ENCODE measurements at regions not wholly inside any gene's neighbourhood (a gene's known extent, or its start where the extent isn't known, plus 50 kb on each side); places are given as distances from the start of the nearest gene placed in this dataset.

DNA sequence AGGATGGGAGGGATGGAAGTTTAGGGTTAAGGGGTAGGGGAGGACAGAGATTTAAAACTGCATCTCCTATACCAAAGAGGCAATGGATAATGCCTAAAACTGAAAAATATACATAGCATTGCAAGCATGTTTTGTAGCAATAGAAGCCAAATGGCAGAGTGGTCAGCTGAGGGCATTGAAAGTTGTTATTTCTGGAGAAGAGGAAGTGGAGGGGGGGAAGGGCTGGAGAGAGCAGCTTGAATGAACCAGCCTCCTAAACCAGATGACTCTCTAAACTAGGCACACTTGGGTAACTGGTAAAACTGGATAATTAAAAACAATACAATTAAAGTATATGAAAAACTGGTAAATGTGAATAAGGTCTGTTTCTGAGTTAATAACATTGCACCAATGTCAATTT is 70.3 kb upstream of the TP53I11 start:
- no peak for DNase-seq (ENCODE audit: low read depth)
- no peak overlapping the region for H3K4me3 ChIP-seq (ENCODE audit: low read depth, low read length)
- TF ChIP-seq, protein P1, sequence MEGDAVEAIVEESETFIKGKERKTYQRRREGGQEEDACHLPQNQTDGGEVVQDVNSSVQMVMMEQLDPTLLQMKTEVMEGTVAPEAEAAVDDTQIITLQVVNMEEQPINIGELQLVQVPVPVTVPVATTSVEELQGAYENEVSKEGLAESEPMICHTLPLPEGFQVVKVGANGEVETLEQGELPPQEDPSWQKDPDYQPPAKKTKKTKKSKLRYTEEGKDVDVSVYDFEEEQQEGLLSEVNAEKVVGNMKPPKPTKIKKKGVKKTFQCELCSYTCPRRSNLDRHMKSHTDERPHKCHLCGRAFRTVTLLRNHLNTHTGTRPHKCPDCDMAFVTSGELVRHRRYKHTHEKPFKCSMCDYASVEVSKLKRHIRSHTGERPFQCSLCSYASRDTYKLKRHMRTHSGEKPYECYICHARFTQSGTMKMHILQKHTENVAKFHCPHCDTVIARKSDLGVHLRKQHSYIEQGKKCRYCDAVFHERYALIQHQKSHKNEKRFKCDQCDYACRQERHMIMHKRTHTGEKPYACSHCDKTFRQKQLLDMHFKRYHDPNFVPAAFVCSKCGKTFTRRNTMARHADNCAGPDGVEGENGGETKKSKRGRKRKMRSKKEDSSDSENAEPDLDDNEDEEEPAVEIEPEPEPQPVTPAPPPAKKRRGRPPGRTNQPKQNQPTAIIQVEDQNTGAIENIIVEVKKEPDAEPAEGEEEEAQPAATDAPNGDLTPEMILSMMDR (IDR thresholded peaks at IDR 0.05; ENCODE audit: insufficient read depth, low read depth, low read length) = no peak

DNA sequence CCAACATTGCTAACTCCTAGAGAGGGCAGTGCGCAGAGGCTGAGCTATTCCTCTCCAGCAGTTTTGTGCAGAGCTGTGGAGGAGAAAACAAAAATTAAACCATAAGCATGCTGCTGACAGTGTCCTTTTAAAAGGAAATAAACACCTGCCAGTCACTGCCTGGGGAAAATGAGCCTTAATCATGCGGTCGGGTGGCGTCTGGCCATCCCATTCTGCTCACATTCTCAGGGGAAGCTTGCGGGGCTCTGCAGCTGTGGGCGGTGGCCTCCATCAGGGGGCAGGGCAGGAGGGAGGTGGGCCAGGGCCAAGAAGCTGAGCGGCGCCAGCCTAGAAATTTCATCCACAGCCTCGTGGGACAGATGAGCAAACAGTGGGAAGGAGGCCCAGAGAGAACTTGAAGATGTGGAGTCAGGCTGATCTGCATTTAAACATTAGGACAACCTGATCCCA is 71.0 kb upstream of the TP53I11 start:
- H3K4me3 ChIP-seq (ENCODE audit: low read depth, low read length) = no peak overlapping the region
- TF ChIP-seq, protein P1 (IDR thresholded peaks at IDR 0.05; ENCODE audit: insufficient read depth, low read depth, low read length) = no peak
- no peak for DNase-seq (ENCODE audit: low read depth)

DNA sequence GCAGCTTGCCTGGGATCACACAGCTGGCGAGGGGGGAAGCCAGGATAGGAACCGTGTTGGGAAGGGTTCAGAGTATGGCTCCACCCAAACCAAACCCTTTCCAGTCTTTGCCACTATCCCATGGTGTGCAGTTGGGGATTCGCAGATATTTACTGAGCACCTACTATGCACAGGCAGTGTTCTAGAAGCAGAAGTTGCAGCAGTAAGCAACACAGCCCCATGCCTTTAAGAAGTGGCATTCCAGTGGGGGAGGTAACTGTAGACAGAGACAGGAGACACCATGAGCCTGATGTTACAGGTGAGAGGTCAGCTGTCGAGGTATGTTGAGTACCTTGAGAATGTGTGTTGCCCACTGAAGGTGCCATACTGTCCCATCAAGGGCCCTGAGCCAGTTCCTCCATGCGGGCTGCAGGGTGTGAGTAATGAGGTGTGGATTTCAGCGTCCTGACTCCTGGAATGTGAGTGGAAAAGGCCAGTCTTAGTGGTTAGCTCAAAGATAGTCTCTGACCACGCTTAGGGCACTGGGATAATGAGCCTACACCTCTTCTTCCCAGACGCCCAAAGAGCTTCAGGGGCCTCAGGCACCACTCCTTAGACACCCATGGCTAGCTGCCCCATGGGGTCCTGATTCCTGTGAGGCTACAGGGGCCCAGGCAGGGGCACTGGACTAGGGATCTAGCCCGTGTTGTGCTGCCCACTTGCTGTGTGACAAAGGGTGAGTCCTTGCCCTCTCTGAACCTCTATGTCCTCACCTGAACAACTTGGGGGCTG is 71.8 kb upstream of the TP53I11 start:
- no peak for DNase-seq (ENCODE audit: low read depth)
- TF ChIP-seq, protein P1 (IDR thresholded peaks at IDR 0.05; ENCODE audit: insufficient read depth, low read depth, low read length) = no peak
- no peak overlapping the region for H3K4me3 ChIP-seq (ENCODE audit: low read depth, low read length)

DNA sequence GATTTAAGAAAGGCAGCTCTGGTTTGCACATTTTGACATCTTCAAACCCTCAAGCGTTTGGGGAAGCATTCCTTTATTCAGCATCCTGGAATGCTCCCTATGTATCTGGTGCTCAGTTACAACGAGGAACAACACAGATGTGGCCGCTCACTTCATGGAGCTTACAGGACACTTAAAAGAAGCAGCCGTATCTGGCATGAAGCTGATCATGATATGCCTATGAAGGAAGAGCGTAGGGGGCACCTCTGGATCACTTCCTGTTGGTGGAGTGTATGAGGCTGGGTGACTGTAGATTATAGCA is 72.3 kb upstream of the TP53I11 start:
- H3K4me3 ChIP-seq (ENCODE audit: low read depth, low read length) = no peak overlapping the region
- no peak for DNase-seq (ENCODE audit: low read depth)

DNA sequence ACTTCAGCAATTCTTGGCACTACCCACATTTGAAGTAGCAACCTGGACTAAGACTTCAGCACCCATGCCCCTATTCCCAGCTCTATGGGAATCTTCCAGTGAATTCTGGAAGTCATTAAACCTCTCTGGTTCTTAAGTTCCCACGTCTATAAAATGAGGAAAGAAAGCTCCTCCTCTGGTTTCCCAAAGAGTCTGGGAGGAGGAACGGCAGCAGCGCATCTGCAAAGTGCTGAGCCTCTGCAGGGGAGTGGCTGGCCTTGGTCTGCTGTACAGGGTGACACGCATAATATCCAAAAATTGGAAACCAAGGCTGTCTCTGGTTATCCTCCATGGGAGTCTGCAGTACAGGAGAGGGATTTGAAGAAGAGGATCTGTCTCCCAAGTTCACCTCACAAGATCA is 73.6 kb upstream of the TP53I11 start:
- TF ChIP-seq, protein P1 (IDR thresholded peaks at IDR 0.05; ENCODE audit: insufficient read depth, low read depth, low read length) = no peak
- DNase-seq (ENCODE audit: low read depth) = no peak
- no peak overlapping the region for H3K4me3 ChIP-seq (ENCODE audit: low read depth, low read length)

More for the DNA sequence above, 72.3 kb upstream of the TP53I11 start:
- TF ChIP-seq, protein P1 (IDR thresholded peaks at IDR 0.05; ENCODE audit: insufficient read depth, low read depth, low read length) = no peak

DNA sequence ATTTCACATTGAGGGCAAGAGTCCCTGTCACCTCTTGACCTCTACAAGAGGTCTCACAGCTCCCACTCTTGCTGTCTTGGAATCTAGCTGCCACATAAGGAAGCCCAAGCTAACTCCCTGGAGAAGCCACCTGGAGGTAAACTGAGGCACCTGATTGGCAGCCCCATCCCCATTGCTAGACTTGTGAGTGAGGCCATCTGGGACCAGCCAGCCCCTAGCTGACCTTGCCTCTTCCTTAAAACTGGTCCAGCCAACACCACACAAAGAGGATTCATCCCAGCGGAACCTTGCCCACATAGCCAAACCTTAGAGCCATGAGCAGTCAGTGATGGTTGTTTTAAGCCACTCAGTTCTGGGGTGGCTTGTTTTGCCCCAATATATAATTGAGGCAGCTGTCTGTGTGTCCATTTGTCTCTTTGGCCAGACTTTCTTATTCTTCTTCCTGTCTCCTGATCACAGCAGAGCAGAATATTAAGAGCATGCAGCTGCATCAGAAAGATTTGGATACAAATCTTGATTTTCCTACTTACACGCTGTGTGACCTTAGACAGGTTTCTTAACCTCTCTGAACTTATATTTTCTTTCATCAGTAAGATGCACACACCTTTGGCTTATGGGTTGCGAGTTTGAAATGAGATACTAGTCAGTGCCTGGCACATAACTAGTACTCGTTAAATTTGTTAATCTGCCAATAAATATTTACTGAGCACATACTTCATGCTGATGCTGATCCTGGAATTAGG is 74.3 kb upstream of the TP53I11 start:
- TF ChIP-seq, protein P1 (IDR thresholded peaks at IDR 0.05; ENCODE audit: insufficient read depth, low read depth, low read length) = no peak
- DNase-seq (ENCODE audit: low read depth) = no peak
- no peak overlapping the region for H3K4me3 ChIP-seq (ENCODE audit: low read depth, low read length)
